Neuron (in vitro differentiated cells): ENCODE measurements at regions not wholly inside any gene's neighbourhood (a gene's known extent, or its start where the extent isn't known, plus 50 kb on each side); places are given as distances from the start of the nearest gene placed in this dataset.

Source experiments
- H2AFZ ChIP-seq: one replicate; pipeline ENCODE4 v1.6.1; 2013; ENCODE audit warnings: low read depth, mild to moderate bottlenecking, inconsistent platforms, low read length, moderate library complexity
- H3K27me3 ChIP-seq: one replicate; pipeline ENCODE4 v1.6.1; 2013; ENCODE audit warnings: low read length; ENCODE audit not compliant: insufficient read depth
- H3K36me3 ChIP-seq: one replicate; pipeline ENCODE4 v1.6.1; 2013; ENCODE audit warnings: low read length; ENCODE audit not compliant: insufficient read depth
- H3K4me1 ChIP-seq: one replicate; pipeline ENCODE4 v1.6.1; 2013; ENCODE audit warnings: low read length; ENCODE audit not compliant: insufficient read depth
- H3K4me3 ChIP-seq: 2 replicates; pipeline ENCODE4 v1.5.1; 2013; ENCODE audit warnings: mild to moderate bottlenecking, low read length, moderate library complexity
- H3K9me3 ChIP-seq: one replicate; pipeline ENCODE4 v1.6.1; 2013; ENCODE audit warnings: low read length

DNA sequence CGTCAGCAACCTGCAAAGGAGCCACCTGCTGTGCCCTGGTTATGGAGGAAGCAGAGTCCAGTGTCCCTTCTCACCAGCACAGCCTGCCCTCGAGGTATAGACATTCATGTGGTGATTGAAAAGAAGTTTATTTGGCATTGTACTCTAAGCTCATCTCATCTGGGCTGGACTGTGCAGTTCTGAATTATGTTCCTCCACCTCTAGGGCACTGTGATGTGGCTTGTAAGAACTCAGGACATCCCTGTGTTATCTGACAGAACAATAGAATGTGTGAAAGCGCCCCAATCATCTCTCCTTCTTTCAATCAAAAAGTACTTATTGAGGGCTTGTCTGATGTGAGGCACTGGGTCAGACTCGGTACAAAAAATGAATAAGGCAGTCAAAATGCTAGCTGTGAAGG, 140.1 kb downstream of the DHRS2 start:
- Histone ChIP-seq H3K4me1 (peaks cover 2% of the 10 kb centered on the region), H3K9me3 (no peaks in the 10 kb centered on the region), H2AFZ (no peak overlapping the region), H3K36me3 (no peaks in the 10 kb centered on the region), H3K4me3 (no peak overlapping the region), H3K27me3 (no peaks in the 10 kb centered on the region)

DNA sequence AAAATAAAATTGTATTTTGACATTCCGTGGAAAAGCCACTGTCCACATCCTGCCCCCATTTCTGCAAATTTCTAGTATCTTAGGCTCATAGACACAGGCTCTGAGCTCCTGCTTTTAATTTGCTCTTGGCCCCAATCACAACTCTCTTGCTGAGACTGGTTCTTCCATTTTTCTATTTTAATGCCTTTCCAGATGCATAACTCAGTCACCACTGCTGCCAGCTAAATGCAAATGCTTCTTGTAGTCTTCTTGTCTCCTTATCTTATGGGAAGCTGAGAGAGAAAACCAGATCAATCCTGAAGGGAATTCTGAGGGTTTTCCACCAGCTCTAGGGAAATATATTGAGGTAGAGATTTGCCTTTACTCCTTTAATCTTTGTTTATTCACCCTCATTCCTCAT, 149.0 kb downstream of the DHRS2 start:
- H3K4me3 ChIP-seq = no peak overlapping the region
- H3K27me3 ChIP-seq = no peaks in the 10 kb centered on the region
- H2AFZ ChIP-seq = no peak overlapping the region
- H3K9me3 ChIP-seq = no peaks in the 10 kb centered on the region
- no peaks in the 10 kb centered on the region for H3K4me1 ChIP-seq
- H3K36me3 ChIP-seq = no peaks in the 10 kb centered on the region

DNA sequence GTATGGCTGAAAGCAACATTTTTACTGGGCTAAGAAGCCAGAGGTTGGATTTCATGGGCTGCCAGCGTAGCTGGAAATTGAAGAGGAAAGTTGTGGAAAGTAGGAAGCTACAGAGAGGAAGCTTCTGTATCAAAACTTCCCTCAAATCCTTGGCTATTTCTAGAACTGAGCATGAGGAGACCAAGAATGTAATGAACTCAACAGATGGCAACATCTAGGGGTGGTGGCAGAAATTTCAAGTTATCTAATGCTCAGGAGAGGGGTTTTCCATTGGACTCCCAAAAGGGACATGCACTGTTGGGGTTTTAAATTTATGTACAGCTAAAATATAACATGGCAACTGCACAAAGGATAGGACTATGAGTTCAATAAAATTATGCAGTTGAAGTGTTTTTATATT, 151.3 kb downstream of the DHRS2 start:
- no peak overlapping the region for H2AFZ ChIP-seq
- H3K4me1 ChIP-seq = no peaks in the 10 kb centered on the region
- H3K27me3 ChIP-seq = peaks cover 4% of the 10 kb centered on the region
- no peaks in the 10 kb centered on the region for H3K36me3 ChIP-seq
- no peak overlapping the region for H3K4me3 ChIP-seq
- no peaks in the 10 kb centered on the region for H3K9me3 ChIP-seq

DNA sequence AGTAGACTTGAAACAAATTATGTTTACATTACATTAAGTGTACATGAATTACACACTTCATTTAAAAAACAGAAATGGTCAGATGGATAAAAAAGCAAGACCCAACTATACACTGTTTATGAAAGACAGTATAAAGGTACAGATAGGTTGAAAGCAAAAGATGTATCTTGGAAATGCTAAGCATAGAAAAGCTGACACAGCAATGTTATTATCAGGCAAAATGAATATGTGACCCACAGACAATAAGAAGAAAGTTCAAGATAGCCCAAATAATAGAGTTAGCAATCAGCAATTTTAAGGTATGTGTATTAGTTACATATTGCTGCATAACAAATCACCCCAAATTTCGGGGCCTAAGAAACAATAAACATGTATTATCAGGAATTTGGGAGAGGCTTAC, 153.5 kb downstream of the DHRS2 start:
- peaks cover 11% of the 10 kb centered on the region for H3K27me3 ChIP-seq
- H3K4me3 ChIP-seq = no peak overlapping the region
- no peaks in the 10 kb centered on the region for H3K9me3 ChIP-seq
- no peaks in the 10 kb centered on the region for H3K4me1 ChIP-seq
- no peaks in the 10 kb centered on the region for H3K36me3 ChIP-seq
- H2AFZ ChIP-seq = no peak overlapping the region

DNA sequence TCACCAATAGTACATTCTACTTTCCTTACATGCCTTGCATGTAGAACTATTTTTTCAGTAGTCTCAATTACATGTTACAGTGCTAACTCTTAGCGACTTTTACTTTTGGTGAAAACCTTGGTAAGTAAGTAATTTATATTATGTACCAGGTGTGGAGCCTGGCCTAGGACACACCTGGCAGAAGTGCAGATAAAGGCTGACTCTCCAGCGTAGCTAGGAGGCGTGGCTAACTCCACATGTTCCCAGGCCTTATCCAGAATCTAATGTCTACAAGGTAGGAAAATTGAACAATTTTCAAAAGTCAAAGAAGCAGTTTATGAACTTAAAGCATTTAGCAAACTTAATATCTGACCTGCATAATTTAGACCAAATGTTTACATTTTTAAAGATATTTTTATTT, 157.4 kb downstream of the DHRS2 start:
- no peaks in the 10 kb centered on the region for H3K9me3 ChIP-seq
- H3K27me3 ChIP-seq = peaks cover 11% of the 10 kb centered on the region
- no peak overlapping the region for H2AFZ ChIP-seq
- H3K36me3 ChIP-seq = no peaks in the 10 kb centered on the region
- H3K4me3 ChIP-seq = no peak overlapping the region
- H3K4me1 ChIP-seq = no peaks in the 10 kb centered on the region

DNA sequence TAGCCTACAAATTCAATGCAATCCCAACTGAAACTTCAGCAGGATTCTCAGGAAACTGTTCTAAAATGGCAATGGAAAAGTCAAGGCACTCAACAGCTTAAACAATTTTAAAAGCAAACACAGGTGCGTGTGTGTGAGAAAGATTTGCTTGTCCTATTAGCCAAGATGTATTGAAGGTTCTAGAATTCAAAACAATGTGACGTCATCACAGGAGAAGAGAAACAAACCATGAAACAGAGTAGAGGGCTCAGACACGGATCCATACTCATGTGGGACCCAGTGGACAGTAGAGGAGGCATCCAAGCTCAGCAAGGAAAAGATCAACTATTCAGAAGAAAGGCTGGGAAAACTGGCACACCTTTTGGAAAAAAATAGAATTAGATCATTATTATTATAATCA, 152.8 kb upstream of the DHRS4 start:
- no peak overlapping the region for H3K4me3 ChIP-seq
- H3K4me1 ChIP-seq = no peaks in the 10 kb centered on the region
- no peaks in the 10 kb centered on the region for H3K36me3 ChIP-seq
- no peak overlapping the region for H2AFZ ChIP-seq
- peaks cover 4% of the 10 kb centered on the region for H3K27me3 ChIP-seq
- no peaks in the 10 kb centered on the region for H3K9me3 ChIP-seq

DNA sequence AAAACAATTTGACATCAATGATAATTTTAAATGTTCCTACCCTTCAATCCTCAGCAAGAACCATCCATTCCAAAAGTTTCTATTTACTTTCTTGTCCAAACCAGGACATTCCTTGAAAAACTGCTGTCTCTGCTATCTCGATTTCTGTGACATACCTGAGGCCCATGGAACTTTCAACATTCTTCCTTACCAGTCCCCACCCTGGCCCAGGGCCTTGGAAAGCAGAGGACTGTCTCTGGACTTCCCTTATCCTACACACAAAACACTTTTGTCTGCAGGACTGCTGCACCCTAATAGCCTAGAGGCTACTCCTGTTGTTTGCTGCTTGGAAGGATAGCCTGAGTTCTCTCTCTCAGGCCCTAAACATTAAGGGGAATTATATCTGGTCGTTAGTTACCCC, 151.8 kb upstream of the DHRS4 start:
- no peak overlapping the region for H3K4me3 ChIP-seq
- no peaks in the 10 kb centered on the region for H3K36me3 ChIP-seq
- H3K4me1 ChIP-seq = no peaks in the 10 kb centered on the region
- no peak overlapping the region for H2AFZ ChIP-seq
- no peaks in the 10 kb centered on the region for H3K9me3 ChIP-seq
- peaks cover 4% of the 10 kb centered on the region for H3K27me3 ChIP-seq

DNA sequence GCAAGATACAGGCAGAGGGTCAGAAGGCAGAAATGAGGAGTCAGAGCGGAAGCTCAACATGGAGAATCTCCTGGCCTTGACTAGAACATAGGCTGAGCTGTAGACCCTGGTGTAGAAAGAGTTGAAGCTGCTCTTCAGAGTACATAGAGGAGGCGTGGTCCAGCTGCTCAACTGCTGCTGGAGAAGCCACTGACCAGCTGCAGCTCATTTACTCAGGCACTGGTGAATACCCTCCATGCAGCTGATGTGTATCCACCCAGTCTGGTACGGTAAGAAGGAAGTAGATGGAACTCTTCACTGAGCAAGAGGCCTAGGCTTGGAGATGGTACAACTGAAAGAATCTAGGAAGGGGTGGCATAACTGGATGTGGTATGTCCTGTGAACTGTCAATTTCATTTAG, 148.8 kb upstream of the DHRS4 start:
- Histone ChIP-seq H3K27me3 (peaks cover 4% of the 10 kb centered on the region), H3K4me1 (no peaks in the 10 kb centered on the region), H2AFZ (no peak overlapping the region), H3K4me3 (no peak overlapping the region), H3K36me3 (no peaks in the 10 kb centered on the region), H3K9me3 (no peaks in the 10 kb centered on the region)

DNA sequence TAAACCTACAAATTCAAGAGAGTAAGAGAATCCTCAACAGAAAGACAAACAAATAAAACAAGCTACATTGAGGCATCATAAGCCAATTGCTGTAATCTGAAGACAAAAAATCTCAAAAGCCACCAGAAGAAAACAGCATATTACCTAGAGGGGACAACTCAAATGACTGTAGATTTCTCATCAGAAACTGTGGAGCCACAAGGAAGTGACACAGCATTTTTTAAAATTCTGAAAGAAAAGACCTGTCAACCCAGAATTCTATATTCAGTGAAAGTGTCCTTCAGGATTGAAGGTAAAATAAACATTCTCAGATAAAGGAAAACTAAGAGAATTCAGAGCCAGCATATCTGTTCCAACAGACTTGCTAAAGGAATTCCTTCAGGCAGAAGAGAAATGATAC, 147.8 kb upstream of the DHRS4 start:
- Histone ChIP-seq H3K4me1 (no peaks in the 10 kb centered on the region), H3K9me3 (no peaks in the 10 kb centered on the region), H2AFZ (no peak overlapping the region), H3K36me3 (no peaks in the 10 kb centered on the region), H3K4me3 (no peak overlapping the region), H3K27me3 (peaks cover 4% of the 10 kb centered on the region)

DNA sequence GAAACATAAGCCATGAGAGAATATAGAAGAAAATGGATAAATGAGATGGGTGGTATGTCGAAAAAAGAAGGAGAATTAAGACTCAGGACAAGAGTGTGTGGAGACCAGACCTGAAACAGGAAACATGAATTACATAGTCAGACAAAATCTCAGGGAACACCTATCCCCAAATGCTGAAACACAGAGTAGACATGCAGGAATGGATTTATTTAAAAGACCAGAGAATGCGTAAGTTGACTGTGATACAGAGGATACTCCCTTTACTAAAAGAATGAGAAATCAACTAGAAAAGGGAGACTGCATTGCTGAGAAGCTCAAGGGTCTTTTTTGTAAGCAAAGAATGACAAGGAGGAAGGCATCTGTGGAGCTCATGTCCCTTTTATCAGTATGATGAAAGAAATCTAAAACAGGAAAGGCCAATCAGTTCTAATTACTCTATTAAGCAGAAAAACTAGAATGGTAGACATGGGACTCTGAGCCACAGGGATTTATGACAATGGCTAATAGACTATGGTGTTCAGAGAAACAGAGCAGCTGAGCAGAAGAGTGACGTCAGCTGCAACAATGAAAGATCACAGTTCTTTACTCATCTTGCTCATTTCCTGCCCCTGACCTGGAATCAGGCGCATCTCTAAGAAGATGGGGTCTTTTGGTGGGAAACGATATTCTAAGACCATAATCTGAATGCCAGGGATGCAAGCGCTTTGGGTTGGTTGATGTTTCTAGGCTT, 138.9 kb upstream of the DHRS4 start:
- Histone ChIP-seq H2AFZ (no peak overlapping the region), H3K27me3 (no peaks in the 10 kb centered on the region), H3K4me1 (no peaks in the 10 kb centered on the region), H3K4me3 (no peak overlapping the region), H3K36me3 (no peaks in the 10 kb centered on the region), H3K9me3 (no peaks in the 10 kb centered on the region)

DNA sequence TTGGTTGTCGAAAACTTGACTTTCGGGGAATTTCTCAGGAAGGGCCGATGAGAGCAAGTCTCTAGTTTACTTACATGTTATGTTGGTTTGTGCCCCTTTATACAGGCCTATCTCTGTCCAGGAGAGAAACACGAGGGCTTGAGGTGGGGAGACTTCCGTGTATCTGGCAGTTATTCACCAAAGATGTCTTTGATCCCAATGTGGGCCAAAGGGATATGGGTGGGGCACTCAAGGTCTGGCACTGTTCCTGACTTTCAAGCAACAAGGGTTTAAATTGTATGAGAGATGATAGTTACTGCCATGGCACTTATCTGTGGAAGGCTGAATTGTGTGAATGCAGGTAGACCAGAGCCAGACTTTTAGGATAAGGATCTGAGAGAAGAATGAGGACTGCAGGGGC, 137.2 kb upstream of the DHRS4 start:
- Histone ChIP-seq H2AFZ (no peak overlapping the region), H3K27me3 (no peaks in the 10 kb centered on the region), H3K4me3 (no peak overlapping the region), H3K36me3 (no peaks in the 10 kb centered on the region), H3K9me3 (no peaks in the 10 kb centered on the region), H3K4me1 (no peaks in the 10 kb centered on the region)

DNA sequence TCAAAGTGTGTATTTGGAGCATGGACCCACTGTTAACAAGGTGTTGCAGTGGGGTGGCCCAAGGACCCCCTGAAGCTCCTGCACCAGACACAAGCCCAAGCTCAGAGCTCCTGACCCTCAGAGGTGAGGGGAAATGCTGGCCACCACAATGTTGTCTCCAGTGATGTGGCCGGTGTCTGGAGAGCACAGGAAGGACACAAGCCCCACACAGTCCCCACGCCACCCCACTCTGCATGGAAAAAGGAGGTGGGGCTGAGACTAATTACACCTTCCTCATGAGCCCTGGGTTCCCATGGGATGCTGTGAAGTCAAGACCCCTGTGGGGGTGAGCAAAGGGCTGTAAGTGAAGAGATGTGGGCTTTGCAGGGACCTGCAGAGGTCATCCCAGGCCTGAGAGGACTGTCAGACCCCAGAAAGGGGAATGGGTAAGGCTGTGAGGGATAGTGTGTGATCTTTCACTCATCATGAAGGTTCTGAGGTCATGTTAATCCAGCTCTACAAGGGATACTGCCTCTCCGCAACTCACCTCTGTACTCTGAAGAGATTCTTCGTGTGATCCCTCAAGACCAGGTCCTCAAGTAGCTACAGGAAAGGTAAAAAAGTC, 136.3 kb upstream of the DHRS4 start:
- Histone ChIP-seq H3K27me3 (no peaks in the 10 kb centered on the region), H3K4me3 (no peak overlapping the region), H3K36me3 (no peaks in the 10 kb centered on the region), H3K9me3 (no peaks in the 10 kb centered on the region), H2AFZ (no peak overlapping the region), H3K4me1 (no peaks in the 10 kb centered on the region)

DNA sequence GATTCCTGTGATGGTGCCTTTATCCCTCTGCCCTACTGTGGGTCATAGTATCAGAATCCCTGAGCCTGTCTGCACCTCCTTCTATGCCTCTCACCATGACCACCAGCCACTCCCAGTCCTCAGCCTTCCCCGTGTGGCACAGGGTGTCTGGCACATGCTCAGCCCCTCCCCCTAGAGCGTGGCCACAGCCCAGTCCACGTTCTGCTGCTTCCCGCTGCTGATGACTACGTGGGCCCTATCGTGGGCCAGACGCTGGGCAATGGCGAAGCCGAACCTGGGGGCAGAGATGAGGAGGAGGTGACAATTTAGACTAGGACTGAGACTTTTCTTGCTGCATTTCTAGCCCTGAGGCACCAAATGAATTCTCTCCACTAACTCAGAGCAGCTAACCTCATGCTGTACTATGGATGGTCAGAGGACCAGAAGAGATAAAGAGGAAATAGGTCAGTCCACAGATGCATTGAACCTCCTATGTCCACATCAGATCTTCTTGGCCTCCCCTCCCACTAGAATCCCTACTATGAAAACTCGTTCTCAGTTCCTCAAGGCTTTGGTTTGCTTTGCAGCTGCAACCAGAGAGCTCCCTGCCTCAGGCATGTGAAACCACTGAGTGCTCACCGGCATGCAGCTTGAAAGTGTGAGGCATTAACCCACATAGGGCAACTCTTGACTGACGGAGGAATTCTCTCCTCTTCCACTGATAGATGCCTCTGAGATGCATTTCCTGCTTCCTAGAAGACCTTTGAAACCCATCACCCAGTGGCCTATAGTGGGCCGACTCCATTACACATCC, 126.3 kb upstream of the DHRS4 start:
- H3K36me3 ChIP-seq = no peaks in the 10 kb centered on the region
- H3K27me3 ChIP-seq = peaks cover 35% of the 10 kb centered on the region
- H3K4me3 ChIP-seq = no peak overlapping the region
- no peak overlapping the region for H2AFZ ChIP-seq
- no peaks in the 10 kb centered on the region for H3K9me3 ChIP-seq
- no peaks in the 10 kb centered on the region for H3K4me1 ChIP-seq
